H9 (cell line): ENCODE measurements at regions not wholly inside any gene's neighbourhood (a gene's known extent, or its start where the extent isn't known, plus 50 kb on each side); places are given as distances from the start of the nearest gene placed in this dataset.

ENCODE experiments used
- DNase-seq: peaks from one replicate; pipeline ENCODE4 v3.0.0-alpha.2; 2017
- H2AFZ ChIP-seq: one replicate; pipeline ENCODE4 v1.6.1; 2013; ENCODE audit warnings: mild to moderate bottlenecking, low read length, control low read depth, moderate library complexity
- H2AK5ac ChIP-seq: 2 replicates; pipeline ENCODE4 v1.6.1; 2013; ENCODE audit warnings: low read length, control low read depth, mixed read lengths; ENCODE audit not compliant: insufficient read length
- H2BK120ac ChIP-seq: one replicate; pipeline ENCODE4 v1.6.1; 2013; ENCODE audit warnings: low read depth, mild to moderate bottlenecking, low read length, control low read depth, inconsistent platforms; ENCODE audit not compliant: poor library complexity, severe bottlenecking
- H2BK12ac ChIP-seq: 2 replicates; pipeline ENCODE4 v1.6.1; 2013; ENCODE audit warnings: low read length, control low read depth, mixed read lengths, low read depth; ENCODE audit not compliant: insufficient read length
- H2BK15ac ChIP-seq: 2 replicates; pipeline ENCODE4 v1.6.1; 2013; ENCODE audit warnings: low read depth, low read length, control low read depth
- H2BK20ac ChIP-seq: one replicate; pipeline ENCODE4 v1.6.1; 2013; ENCODE audit warnings: low read depth, mild to moderate bottlenecking, low read length, control low read depth, inconsistent platforms; ENCODE audit not compliant: poor library complexity, severe bottlenecking
- H2BK5ac ChIP-seq: 2 replicates; pipeline ENCODE4 v1.6.1; 2013; ENCODE audit warnings: low read length, control low read depth, mixed read lengths; ENCODE audit not compliant: insufficient read length
- H3K14ac ChIP-seq: 2 replicates; pipeline ENCODE4 v1.6.1; 2013; ENCODE audit warnings: low read length, control low read depth; ENCODE audit not compliant: insufficient read depth
- H3K18ac ChIP-seq: 2 replicates; pipeline ENCODE4 v1.6.1; 2013; ENCODE audit warnings: low read depth, mild to moderate bottlenecking, mixed read lengths, low read length, control low read depth; ENCODE audit not compliant: insufficient read length
- H3K23ac ChIP-seq: 2 replicates; pipeline ENCODE4 v1.6.1; 2013; ENCODE audit warnings: low read length, control low read depth, mixed read lengths, low read depth; ENCODE audit not compliant: insufficient read length
- H3K23me2 ChIP-seq: 2 replicates; pipeline ENCODE4 v1.6.1; 2013; ENCODE audit warnings: low read depth, mild to moderate bottlenecking, mixed read lengths, low read length, control low read depth; ENCODE audit not compliant: insufficient read length, poor library complexity, severe bottlenecking
- H3K27ac ChIP-seq: 2 replicates; pipeline ENCODE4 v1.5.1; 2013; ENCODE audit warnings: low read length, control low read depth, mixed read lengths, low read depth; ENCODE audit not compliant: insufficient read length
- H3K27me3 ChIP-seq: 2 replicates; pipeline ENCODE4 v1.6.1; 2013; ENCODE audit warnings: low read length, control low read depth, inconsistent platforms; ENCODE audit not compliant: insufficient read depth
- H3K4ac ChIP-seq: 2 replicates; pipeline ENCODE4 v1.6.1; 2013; ENCODE audit warnings: low read depth, mild to moderate bottlenecking, control low read depth, inconsistent platforms, low read length, moderate library complexity
- H3K4me1 ChIP-seq: 2 replicates; pipeline ENCODE4 v1.6.1; 2013; ENCODE audit warnings: low read length, control low read depth, inconsistent platforms; ENCODE audit not compliant: insufficient read depth
- H3K4me2 ChIP-seq: 2 replicates; pipeline ENCODE4 v1.6.1; 2013; ENCODE audit warnings: low read length, control low read depth, mixed read lengths; ENCODE audit not compliant: insufficient read length, insufficient read depth
- H3K56ac ChIP-seq: 2 replicates; pipeline ENCODE4 v1.6.1; 2013; ENCODE audit warnings: low read depth, mild to moderate bottlenecking, mixed read lengths, low read length, control low read depth; ENCODE audit not compliant: insufficient read length
- H3K79me1 ChIP-seq: 2 replicates; pipeline ENCODE4 v1.6.1; 2013; ENCODE audit warnings: low read depth, mild to moderate bottlenecking, moderate library complexity, low read length, control low read depth, inconsistent platforms; ENCODE audit not compliant: insufficient read depth, poor library complexity, severe bottlenecking
- H3K79me2 ChIP-seq: 2 replicates; pipeline ENCODE4 v1.6.1; 2013; ENCODE audit warnings: low read length, control low read depth, inconsistent platforms; ENCODE audit not compliant: insufficient read depth
- H3K9ac ChIP-seq: 2 replicates; pipeline ENCODE4 v1.6.1; 2013; ENCODE audit warnings: low read length, control low read depth, mixed read lengths; ENCODE audit not compliant: insufficient read length; ENCODE audit errors: extremely low read depth
- H3K9me3 ChIP-seq: one replicate; pipeline ENCODE4 v1.6.1; 2013; ENCODE audit warnings: low read depth, low read length, inconsistent platforms; ENCODE audit not compliant: control insufficient read depth
- H3T11ph ChIP-seq: one replicate; pipeline ENCODE4 v1.6.1; 2013; ENCODE audit warnings: mild to moderate bottlenecking, low read length, control low read depth, inconsistent platforms
- H4K20me1 ChIP-seq: one replicate; pipeline ENCODE4 v1.6.1; 2013; ENCODE audit not compliant: control insufficient read depth, insufficient read length, insufficient read depth
- H4K5ac ChIP-seq: 2 replicates; pipeline ENCODE4 v1.6.1; 2013; ENCODE audit warnings: low read depth, mild to moderate bottlenecking, mixed read lengths, low read length, control low read depth; ENCODE audit not compliant: insufficient read length
- H4K8ac ChIP-seq: replicated peaks from 2 replicates; pipeline ENCODE4 v1.6.1; 2013; ENCODE audit warnings: low read length, control low read depth, mixed read lengths, low read depth; ENCODE audit not compliant: insufficient read length
- H4K91ac ChIP-seq: 2 replicates; pipeline ENCODE4 v1.6.1; 2013; ENCODE audit warnings: low read depth, mild to moderate bottlenecking, moderate library complexity, mixed read lengths, low read length, control low read depth; ENCODE audit not compliant: insufficient read length
- H3K27ac Mint-ChIP-seq, 3 experiments: 2 replicates in 2 of 3; 3 replicates in 1 of 3; pipeline ENCODE4 v1.8.0; 2020 to 2021; ENCODE audit warnings: mixed read lengths in 3 of 3, mild to moderate bottlenecking in 1 of 3, moderate library complexity in 1 of 3
- H3K27me3 Mint-ChIP-seq: 2 replicates; pipeline ENCODE4 v1.8.0; 2021; ENCODE audit warnings: low read depth, mild to moderate bottlenecking, moderate library complexity, mixed read lengths
- H3K36me3 Mint-ChIP-seq, 3 experiments: 2 replicates in 2 of 3; 3 replicates in 1 of 3; pipeline ENCODE4 v1.8.0; 2020 to 2021; ENCODE audit warnings: low read depth in 3 of 3, mixed read lengths in 3 of 3; ENCODE audit not compliant: insufficient read depth in 1 of 3
- H3K4me1 Mint-ChIP-seq, 2 experiments: 2 replicates each; pipeline ENCODE4 v1.8.0; 2020; ENCODE audit warnings: mixed read lengths in 2 of 2
- H3K4me3 Mint-ChIP-seq, 2 experiments: 2 replicates in 1 of 2; 3 replicates in 1 of 2; pipeline ENCODE4 v1.8.0; 2020 to 2021; ENCODE audit warnings: mild to moderate bottlenecking in 2 of 2, mixed read lengths in 2 of 2, moderate library complexity in 1 of 2
- H3K9me3 Mint-ChIP-seq, 2 experiments: 2 replicates in 1 of 2; 3 replicates in 1 of 2; pipeline ENCODE4 v1.8.0; 2020; ENCODE audit warnings: mild to moderate bottlenecking in 2 of 2, mixed read lengths in 2 of 2, moderate library complexity in 1 of 2
- WGBS: extraction: QIAGEN DNeasy Blood & Tissue Kit; methylation state at CpG from one replicate; pipeline ENCODE4 v1.1.7; 2013; ENCODE audit warnings: missing lambda C conversion rate, low lambda C conversion rate, mixed read lengths; ENCODE audit not compliant: insufficient read length; ENCODE audit errors: extremely low coverage; 5-methylcytosine and 5-hydroxymethylcytosine counted together
- TF ChIP-seq, protein P1 (sequence below): fragments of 200-600 bp; sonication (generic); conservative IDR thresholded peaks from 3 replicates; pipeline ENCODE4 v1.8.0; 2021; ENCODE audit warnings: antibody characterized with exemption, mild to moderate bottlenecking

DNA sequence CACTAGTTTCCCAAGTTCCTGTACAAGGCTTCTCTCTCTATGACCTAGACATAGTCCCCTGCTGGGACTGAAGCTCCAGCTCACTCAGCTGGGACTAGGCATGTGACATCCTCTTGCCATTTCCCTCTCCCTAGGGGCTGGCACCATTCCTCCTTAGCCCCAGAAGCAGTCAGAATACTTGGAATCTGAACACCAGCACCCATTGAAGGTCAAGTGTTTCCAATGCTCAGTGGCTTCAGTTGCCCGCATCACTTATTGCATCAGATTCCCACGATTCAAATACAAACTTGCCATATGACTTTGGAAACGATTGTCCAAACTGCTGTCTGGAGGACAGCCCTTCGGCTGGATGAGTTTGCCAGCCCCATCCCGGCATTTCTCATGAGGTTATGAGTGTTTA, 65.5 kb upstream of the HOPX start:
- TF ChIP-seq, protein P1, sequence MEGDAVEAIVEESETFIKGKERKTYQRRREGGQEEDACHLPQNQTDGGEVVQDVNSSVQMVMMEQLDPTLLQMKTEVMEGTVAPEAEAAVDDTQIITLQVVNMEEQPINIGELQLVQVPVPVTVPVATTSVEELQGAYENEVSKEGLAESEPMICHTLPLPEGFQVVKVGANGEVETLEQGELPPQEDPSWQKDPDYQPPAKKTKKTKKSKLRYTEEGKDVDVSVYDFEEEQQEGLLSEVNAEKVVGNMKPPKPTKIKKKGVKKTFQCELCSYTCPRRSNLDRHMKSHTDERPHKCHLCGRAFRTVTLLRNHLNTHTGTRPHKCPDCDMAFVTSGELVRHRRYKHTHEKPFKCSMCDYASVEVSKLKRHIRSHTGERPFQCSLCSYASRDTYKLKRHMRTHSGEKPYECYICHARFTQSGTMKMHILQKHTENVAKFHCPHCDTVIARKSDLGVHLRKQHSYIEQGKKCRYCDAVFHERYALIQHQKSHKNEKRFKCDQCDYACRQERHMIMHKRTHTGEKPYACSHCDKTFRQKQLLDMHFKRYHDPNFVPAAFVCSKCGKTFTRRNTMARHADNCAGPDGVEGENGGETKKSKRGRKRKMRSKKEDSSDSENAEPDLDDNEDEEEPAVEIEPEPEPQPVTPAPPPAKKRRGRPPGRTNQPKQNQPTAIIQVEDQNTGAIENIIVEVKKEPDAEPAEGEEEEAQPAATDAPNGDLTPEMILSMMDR, result no peak
- no peak overlapping the region for H4K8ac ChIP-seq
- no peaks in the 10 kb centered on the region for H3K23me2 ChIP-seq
- no peak for DNase-seq
- no peak overlapping the region for H3K4me2 ChIP-seq
- 0 out of 2 replicates have a peak overlapping the region, but pooled peaks have one; percentile 6 for H2BK15ac ChIP-seq
- H2AK5ac ChIP-seq, result no peak overlapping the region
- H3K27ac ChIP-seq, result no peak overlapping the region
- H2AFZ ChIP-seq, result no peak overlapping the region
- no peak overlapping the region for H2BK120ac ChIP-seq
- Mint-ChIP-seq H3K9me3 (peaks cover 0 to 3% of the 10 kb centered on the region in 2 experiments; a peak in 1 of 5 replicates), H3K27me3 (no peaks in the 10 kb centered on the region; the same call in none of the 2 replicates), H3K36me3 (peaks cover 0 to 1% (median 0%) of the 10 kb centered on the region in 3 experiments; a peak in 1 of 7 replicates), H3K27ac (no peak overlapping the region), H3K4me1 (peaks cover 6 to 10% of the 10 kb centered on the region in 2 experiments), H3K4me3 (no peak overlapping the region)
- no peak overlapping the region for H2BK5ac ChIP-seq
- H4K5ac ChIP-seq, result no peak overlapping the region
- no peaks in the 10 kb centered on the region for H4K20me1 ChIP-seq
- H3K56ac ChIP-seq, result no peak overlapping the region
- H3K23ac ChIP-seq, result no peak overlapping the region
- no peaks in the 10 kb centered on the region for H3K79me1 ChIP-seq
- no peak overlapping the region for H3K4ac ChIP-seq
- H3K79me2 ChIP-seq, result no peaks in the 10 kb centered on the region
- H3T11ph ChIP-seq, result no peak overlapping the region
- no CpG with 5 or more reads among the region's 5 CpGs for WGBS
- H4K91ac ChIP-seq, result no peak overlapping the region
- no peak overlapping the region for H3K14ac ChIP-seq
- no peak overlapping the region for H2BK20ac ChIP-seq
- no peaks in the 10 kb centered on the region for H3K27me3 ChIP-seq
- no peak overlapping the region for H2BK12ac ChIP-seq
- no peaks in the 10 kb centered on the region for H3K9me3 ChIP-seq
- H3K4me1 ChIP-seq, result no peaks in the 10 kb centered on the region
- no peak overlapping the region for H3K9ac ChIP-seq
- H3K18ac ChIP-seq, result no peak overlapping the region
